H9 (cell line): ENCODE measurements at regions not wholly inside any gene's neighbourhood (a gene's known extent, or its start where the extent isn't known, plus 50 kb on each side); places are given as distances from the start of the nearest gene placed in this dataset.

Experiments used
- DNase-seq: peaks from one replicate; pipeline ENCODE4 v3.0.0-alpha.2; 2017
- H2AFZ ChIP-seq: one replicate; pipeline ENCODE4 v1.6.1; 2013; ENCODE audit warnings: mild to moderate bottlenecking, low read length, control low read depth, moderate library complexity
- H2AK5ac ChIP-seq: 2 replicates; pipeline ENCODE4 v1.6.1; 2013; ENCODE audit warnings: low read length, control low read depth, mixed read lengths; ENCODE audit not compliant: insufficient read length
- H2BK120ac ChIP-seq: one replicate; pipeline ENCODE4 v1.6.1; 2013; ENCODE audit warnings: low read depth, mild to moderate bottlenecking, low read length, control low read depth, inconsistent platforms; ENCODE audit not compliant: poor library complexity, severe bottlenecking
- H2BK12ac ChIP-seq: 2 replicates; pipeline ENCODE4 v1.6.1; 2013; ENCODE audit warnings: low read length, control low read depth, mixed read lengths, low read depth; ENCODE audit not compliant: insufficient read length
- H2BK15ac ChIP-seq: 2 replicates; pipeline ENCODE4 v1.6.1; 2013; ENCODE audit warnings: low read depth, low read length, control low read depth
- H2BK20ac ChIP-seq: one replicate; pipeline ENCODE4 v1.6.1; 2013; ENCODE audit warnings: low read depth, mild to moderate bottlenecking, low read length, control low read depth, inconsistent platforms; ENCODE audit not compliant: poor library complexity, severe bottlenecking
- H2BK5ac ChIP-seq: 2 replicates; pipeline ENCODE4 v1.6.1; 2013; ENCODE audit warnings: low read length, control low read depth, mixed read lengths; ENCODE audit not compliant: insufficient read length
- H3K14ac ChIP-seq: 2 replicates; pipeline ENCODE4 v1.6.1; 2013; ENCODE audit warnings: low read length, control low read depth; ENCODE audit not compliant: insufficient read depth
- H3K18ac ChIP-seq: 2 replicates; pipeline ENCODE4 v1.6.1; 2013; ENCODE audit warnings: low read depth, mild to moderate bottlenecking, mixed read lengths, low read length, control low read depth; ENCODE audit not compliant: insufficient read length
- H3K23ac ChIP-seq: 2 replicates; pipeline ENCODE4 v1.6.1; 2013; ENCODE audit warnings: low read length, control low read depth, mixed read lengths, low read depth; ENCODE audit not compliant: insufficient read length
- H3K23me2 ChIP-seq: 2 replicates; pipeline ENCODE4 v1.6.1; 2013; ENCODE audit warnings: low read depth, mild to moderate bottlenecking, mixed read lengths, low read length, control low read depth; ENCODE audit not compliant: insufficient read length, poor library complexity, severe bottlenecking
- H3K27ac ChIP-seq: 2 replicates; pipeline ENCODE4 v1.5.1; 2013; ENCODE audit warnings: low read length, control low read depth, mixed read lengths, low read depth; ENCODE audit not compliant: insufficient read length
- H3K27me3 ChIP-seq: 2 replicates; pipeline ENCODE4 v1.6.1; 2013; ENCODE audit warnings: low read length, control low read depth, inconsistent platforms; ENCODE audit not compliant: insufficient read depth
- H3K4ac ChIP-seq: 2 replicates; pipeline ENCODE4 v1.6.1; 2013; ENCODE audit warnings: low read depth, mild to moderate bottlenecking, control low read depth, inconsistent platforms, low read length, moderate library complexity
- H3K4me1 ChIP-seq: 2 replicates; pipeline ENCODE4 v1.6.1; 2013; ENCODE audit warnings: low read length, control low read depth, inconsistent platforms; ENCODE audit not compliant: insufficient read depth
- H3K4me2 ChIP-seq: 2 replicates; pipeline ENCODE4 v1.6.1; 2013; ENCODE audit warnings: low read length, control low read depth, mixed read lengths; ENCODE audit not compliant: insufficient read length, insufficient read depth
- H3K56ac ChIP-seq: 2 replicates; pipeline ENCODE4 v1.6.1; 2013; ENCODE audit warnings: low read depth, mild to moderate bottlenecking, mixed read lengths, low read length, control low read depth; ENCODE audit not compliant: insufficient read length
- H3K79me1 ChIP-seq: 2 replicates; pipeline ENCODE4 v1.6.1; 2013; ENCODE audit warnings: low read depth, mild to moderate bottlenecking, moderate library complexity, low read length, control low read depth, inconsistent platforms; ENCODE audit not compliant: insufficient read depth, poor library complexity, severe bottlenecking
- H3K79me2 ChIP-seq: 2 replicates; pipeline ENCODE4 v1.6.1; 2013; ENCODE audit warnings: low read length, control low read depth, inconsistent platforms; ENCODE audit not compliant: insufficient read depth
- H3K9ac ChIP-seq: 2 replicates; pipeline ENCODE4 v1.6.1; 2013; ENCODE audit warnings: low read length, control low read depth, mixed read lengths; ENCODE audit not compliant: insufficient read length; ENCODE audit errors: extremely low read depth
- H3K9me3 ChIP-seq: one replicate; pipeline ENCODE4 v1.6.1; 2013; ENCODE audit warnings: low read depth, low read length, inconsistent platforms; ENCODE audit not compliant: control insufficient read depth
- H3T11ph ChIP-seq: one replicate; pipeline ENCODE4 v1.6.1; 2013; ENCODE audit warnings: mild to moderate bottlenecking, low read length, control low read depth, inconsistent platforms
- H4K20me1 ChIP-seq: one replicate; pipeline ENCODE4 v1.6.1; 2013; ENCODE audit not compliant: control insufficient read depth, insufficient read length, insufficient read depth
- H4K5ac ChIP-seq: 2 replicates; pipeline ENCODE4 v1.6.1; 2013; ENCODE audit warnings: low read depth, mild to moderate bottlenecking, mixed read lengths, low read length, control low read depth; ENCODE audit not compliant: insufficient read length
- H4K8ac ChIP-seq: replicated peaks from 2 replicates; pipeline ENCODE4 v1.6.1; 2013; ENCODE audit warnings: low read length, control low read depth, mixed read lengths, low read depth; ENCODE audit not compliant: insufficient read length
- H4K91ac ChIP-seq: 2 replicates; pipeline ENCODE4 v1.6.1; 2013; ENCODE audit warnings: low read depth, mild to moderate bottlenecking, moderate library complexity, mixed read lengths, low read length, control low read depth; ENCODE audit not compliant: insufficient read length
- H3K27ac Mint-ChIP-seq, 3 experiments: 2 replicates in 2 of 3; 3 replicates in 1 of 3; pipeline ENCODE4 v1.8.0; 2020 to 2021; ENCODE audit warnings: mixed read lengths in 3 of 3, mild to moderate bottlenecking in 1 of 3, moderate library complexity in 1 of 3
- H3K27me3 Mint-ChIP-seq: 2 replicates; pipeline ENCODE4 v1.8.0; 2021; ENCODE audit warnings: low read depth, mild to moderate bottlenecking, moderate library complexity, mixed read lengths
- H3K36me3 Mint-ChIP-seq, 3 experiments: 2 replicates in 2 of 3; 3 replicates in 1 of 3; pipeline ENCODE4 v1.8.0; 2020 to 2021; ENCODE audit warnings: low read depth in 3 of 3, mixed read lengths in 3 of 3; ENCODE audit not compliant: insufficient read depth in 1 of 3
- H3K4me1 Mint-ChIP-seq, 2 experiments: 2 replicates each; pipeline ENCODE4 v1.8.0; 2020; ENCODE audit warnings: mixed read lengths in 2 of 2
- H3K4me3 Mint-ChIP-seq, 2 experiments: 2 replicates in 1 of 2; 3 replicates in 1 of 2; pipeline ENCODE4 v1.8.0; 2020 to 2021; ENCODE audit warnings: mild to moderate bottlenecking in 2 of 2, mixed read lengths in 2 of 2, moderate library complexity in 1 of 2
- H3K9me3 Mint-ChIP-seq, 2 experiments: 2 replicates in 1 of 2; 3 replicates in 1 of 2; pipeline ENCODE4 v1.8.0; 2020; ENCODE audit warnings: mild to moderate bottlenecking in 2 of 2, mixed read lengths in 2 of 2, moderate library complexity in 1 of 2
- WGBS: extraction: QIAGEN DNeasy Blood & Tissue Kit; methylation state at CpG from one replicate; pipeline ENCODE4 v1.1.7; 2013; ENCODE audit warnings: missing lambda C conversion rate, low lambda C conversion rate, mixed read lengths; ENCODE audit not compliant: insufficient read length; ENCODE audit errors: extremely low coverage; 5-methylcytosine and 5-hydroxymethylcytosine counted together
- TF ChIP-seq, protein P1 (sequence below): fragments of 200-600 bp; sonication (generic); conservative IDR thresholded peaks from 3 replicates; pipeline ENCODE4 v1.8.0; 2021; ENCODE audit warnings: antibody characterized with exemption, mild to moderate bottlenecking

DNA sequence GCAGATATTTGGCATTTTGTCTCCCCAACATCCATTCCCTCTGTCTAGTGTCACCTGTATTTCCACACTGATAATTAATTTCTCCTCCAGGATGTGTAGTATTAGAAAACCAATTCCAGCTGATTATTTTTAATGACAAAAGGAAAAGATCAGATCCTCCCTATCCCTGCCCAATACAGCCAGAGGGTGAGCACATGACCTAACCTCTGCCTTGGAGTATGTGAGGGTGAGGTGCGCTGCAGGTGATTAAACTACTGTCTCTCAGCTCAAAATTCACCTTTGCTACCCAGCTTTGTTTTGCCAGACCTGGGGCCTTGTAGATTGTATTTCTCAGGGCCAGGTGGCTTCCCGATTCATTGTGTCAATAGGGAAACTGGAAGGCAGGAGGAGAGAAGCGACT lies 402.1 kb downstream of the PRELID2 start:
- Histone ChIP-seq H4K5ac (no peak overlapping the region), H2BK12ac (no peak overlapping the region), H3K9ac (no peak overlapping the region), H3K18ac (no peak overlapping the region), H3K56ac (no peak overlapping the region), H2AK5ac (no peak overlapping the region), H3K27ac (no peak overlapping the region), H4K8ac (no peak overlapping the region), H3T11ph (no peak overlapping the region), H3K9me3 (no peaks in the 10 kb centered on the region), H2BK5ac (no peak overlapping the region), H3K14ac (no peak overlapping the region), H3K4me2 (no peak overlapping the region), H3K79me2 (no peaks in the 10 kb centered on the region), H4K91ac (no peak overlapping the region), H2BK15ac (no peak overlapping the region), H4K20me1 (no peaks in the 10 kb centered on the region), H3K4me1 (peaks cover 6% of the 10 kb centered on the region; the same call in 1 of the 2 replicates), H3K4ac (no peak overlapping the region), H3K23me2 (no peaks in the 10 kb centered on the region), H2BK120ac (no peak overlapping the region), H2AFZ (no peak overlapping the region), H3K23ac (no peak overlapping the region), H3K79me1 (no peaks in the 10 kb centered on the region), H2BK20ac (no peak overlapping the region), H3K27me3 (no peaks in the 10 kb centered on the region)
- H3K4me1 Mint-ChIP-seq: peaks cover 27 to 32% of the 10 kb centered on the region in 2 experiments
- no peaks in the 10 kb centered on the region for H3K27me3 Mint-ChIP-seq
- no peak overlapping the region for H3K4me3 Mint-ChIP-seq
- WGBS: no CpG with 5 or more reads among the region's 3 CpGs
- TF ChIP-seq, protein P1, sequence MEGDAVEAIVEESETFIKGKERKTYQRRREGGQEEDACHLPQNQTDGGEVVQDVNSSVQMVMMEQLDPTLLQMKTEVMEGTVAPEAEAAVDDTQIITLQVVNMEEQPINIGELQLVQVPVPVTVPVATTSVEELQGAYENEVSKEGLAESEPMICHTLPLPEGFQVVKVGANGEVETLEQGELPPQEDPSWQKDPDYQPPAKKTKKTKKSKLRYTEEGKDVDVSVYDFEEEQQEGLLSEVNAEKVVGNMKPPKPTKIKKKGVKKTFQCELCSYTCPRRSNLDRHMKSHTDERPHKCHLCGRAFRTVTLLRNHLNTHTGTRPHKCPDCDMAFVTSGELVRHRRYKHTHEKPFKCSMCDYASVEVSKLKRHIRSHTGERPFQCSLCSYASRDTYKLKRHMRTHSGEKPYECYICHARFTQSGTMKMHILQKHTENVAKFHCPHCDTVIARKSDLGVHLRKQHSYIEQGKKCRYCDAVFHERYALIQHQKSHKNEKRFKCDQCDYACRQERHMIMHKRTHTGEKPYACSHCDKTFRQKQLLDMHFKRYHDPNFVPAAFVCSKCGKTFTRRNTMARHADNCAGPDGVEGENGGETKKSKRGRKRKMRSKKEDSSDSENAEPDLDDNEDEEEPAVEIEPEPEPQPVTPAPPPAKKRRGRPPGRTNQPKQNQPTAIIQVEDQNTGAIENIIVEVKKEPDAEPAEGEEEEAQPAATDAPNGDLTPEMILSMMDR: no peak
- no peak for DNase-seq
- peaks cover 0 to 4% (median 0%) of the 10 kb centered on the region in 3 experiments; a peak in 2 of 7 replicates for H3K36me3 Mint-ChIP-seq
- peak overlapping the region in 1 of 3 experiments; percentile 77; a peak in 3 of 7 replicates for H3K27ac Mint-ChIP-seq
- H3K9me3 Mint-ChIP-seq: no peaks in the 10 kb centered on the region
